Upper lobe of left lung (tissue), 4 donors: ENCODE measurements at regions not wholly inside any gene's neighbourhood (a gene's known extent, or its start where the extent isn't known, plus 50 kb on each side); places are given as distances from the start of the nearest gene placed in this dataset.

ENCODE experiments used
- CTCF ChIP-seq, 6 experiments: fragments of 450-650 bp in 4 of 6; fragments of 200-600 bp in 2 of 6; sonication (generic) in 2 of 6; IDR thresholded peaks; one replicate each; pipeline ENCODE4 v1.5.1; 2016 to 2019; ENCODE audit warnings: antibody characterized with exemption in 6 of 6
- EP300 ChIP-seq, 4 donors: sonication (generic); formaldehyde crosslinking; IDR thresholded peaks; one replicate each; pipeline ENCODE4 v1.5.1; 2017; ENCODE audit warnings: antibody characterized with exemption in 4 of 4, control low read depth in 2 of 4
- POLR2A ChIP-seq, 4 donors: fragments of 450-650 bp; IDR thresholded peaks; one replicate each; pipeline ENCODE4 v1.5.1; 2016 to 2017; ENCODE audit warnings: antibody characterized with exemption in 4 of 4, mild to moderate bottlenecking in 2 of 4
- POLR2AphosphoS5 ChIP-seq, 2 donors: sonication (generic); formaldehyde crosslinking; IDR thresholded peaks; one replicate each; pipeline ENCODE4 v1.5.1; 2017; ENCODE audit warnings: antibody characterized with exemption in 2 of 2

GRCh38 chr19:28492621-28493020 is 720.3 kb downstream of the UQCRFS1 start:
- no peak for TF ChIP-seq CTCF (IDR thresholded peaks at IDR 0.05)
- no peak for TF ChIP-seq POLR2AphosphoS5 (IDR thresholded peaks at IDR 0.05)
- TF ChIP-seq POLR2A (IDR thresholded peaks at IDR 0.05) = no peak
- TF ChIP-seq EP300 (IDR thresholded peaks at IDR 0.05) = no peak
